ENCODE measurements at regions not wholly inside any gene's neighbourhood (a gene's known extent, or its start where the extent isn't known, plus 50 kb on each side); places are given as distances from the start of the nearest gene placed in this dataset.
A peak's percentile ranks its signal among the peaks of the same experiment; 100 is the strongest.

DNA sequence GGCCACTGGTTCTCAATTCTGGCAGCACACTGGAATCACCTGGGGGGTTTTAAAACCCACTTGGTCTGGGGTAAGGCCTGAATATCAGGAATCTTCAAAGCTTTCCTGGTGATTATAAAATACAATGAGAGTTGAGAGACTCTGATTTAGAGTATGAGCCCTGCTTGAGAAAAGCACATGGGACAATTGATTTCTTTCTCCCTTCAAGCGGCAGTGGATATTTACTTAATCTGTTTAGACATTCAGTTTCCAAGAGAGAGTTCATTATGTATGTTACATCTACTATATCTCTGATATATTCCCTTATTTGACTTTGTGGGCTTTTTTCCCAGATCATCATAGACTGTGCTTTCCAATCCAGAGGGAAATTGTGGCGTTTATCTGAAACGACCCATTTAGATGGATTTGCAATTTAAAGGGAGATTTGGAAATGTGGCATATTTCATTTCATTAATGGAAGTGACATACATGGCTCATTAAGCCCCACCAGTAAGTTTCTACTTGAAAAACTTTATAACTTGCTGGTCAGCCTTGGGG, 171.2 kb upstream of the PFN2 start:
- DNase-seq (ENCODE audit: low read depth): no peak
- H3K36me3 ChIP-seq (ENCODE audit: control insufficient read depth, insufficient read depth, low read length): no peaks in the 10 kb centered on the region
- TF ChIP-seq, protein P1, sequence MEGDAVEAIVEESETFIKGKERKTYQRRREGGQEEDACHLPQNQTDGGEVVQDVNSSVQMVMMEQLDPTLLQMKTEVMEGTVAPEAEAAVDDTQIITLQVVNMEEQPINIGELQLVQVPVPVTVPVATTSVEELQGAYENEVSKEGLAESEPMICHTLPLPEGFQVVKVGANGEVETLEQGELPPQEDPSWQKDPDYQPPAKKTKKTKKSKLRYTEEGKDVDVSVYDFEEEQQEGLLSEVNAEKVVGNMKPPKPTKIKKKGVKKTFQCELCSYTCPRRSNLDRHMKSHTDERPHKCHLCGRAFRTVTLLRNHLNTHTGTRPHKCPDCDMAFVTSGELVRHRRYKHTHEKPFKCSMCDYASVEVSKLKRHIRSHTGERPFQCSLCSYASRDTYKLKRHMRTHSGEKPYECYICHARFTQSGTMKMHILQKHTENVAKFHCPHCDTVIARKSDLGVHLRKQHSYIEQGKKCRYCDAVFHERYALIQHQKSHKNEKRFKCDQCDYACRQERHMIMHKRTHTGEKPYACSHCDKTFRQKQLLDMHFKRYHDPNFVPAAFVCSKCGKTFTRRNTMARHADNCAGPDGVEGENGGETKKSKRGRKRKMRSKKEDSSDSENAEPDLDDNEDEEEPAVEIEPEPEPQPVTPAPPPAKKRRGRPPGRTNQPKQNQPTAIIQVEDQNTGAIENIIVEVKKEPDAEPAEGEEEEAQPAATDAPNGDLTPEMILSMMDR (IDR thresholded peaks at IDR 0.05; ENCODE audit: insufficient read depth, low read depth, low read length): no peak
- H3K4me3 ChIP-seq (ENCODE audit: low read depth, low read length): no peak overlapping the region
- POLR2A ChIA-PET: no interaction called here
- no peaks in the 10 kb centered on the region for H3K27me3 ChIP-seq (ENCODE audit: control insufficient read depth, insufficient read depth, low read length)
- CTCF ChIA-PET: interaction anchor here (1.4 kb wide), 1 partner anchor 174 kb away, joined by 3 read pairs; no protein-coding TSS in a partner anchor

GRCh38 chr3:150140614-150141321, 170.1 kb upstream of the PFN2 start:
- H3K27me3 ChIP-seq (ENCODE audit: control insufficient read depth, insufficient read depth, low read length): no peaks in the 10 kb centered on the region
- CTCF ChIA-PET: interaction anchor here (0.9 to 1.4 kb wide), 3 partner anchors 9 to 173 kb away, joined by 3 to 5 read pairs (median 3); no protein-coding TSS in a partner anchor
- no peak overlapping the region for H3K4me3 ChIP-seq (ENCODE audit: low read depth, low read length)
- TF ChIP-seq, protein P1 (IDR thresholded peaks at IDR 0.05; ENCODE audit: insufficient read depth, low read depth, low read length): no peak
- DNase-seq (ENCODE audit: low read depth): no peak
- no peaks in the 10 kb centered on the region for H3K36me3 ChIP-seq (ENCODE audit: control insufficient read depth, insufficient read depth, low read length)
- POLR2A ChIA-PET: no interaction called here

- Histone ChIP-seq H3K27me3 (ENCODE audit: control insufficient read depth, insufficient read depth, low read length) (no peaks in the 10 kb centered on the region), H3K36me3 (ENCODE audit: control insufficient read depth, insufficient read depth, low read length) (no peaks in the 10 kb centered on the region), H3K4me3 (ENCODE audit: low read depth, low read length) (no peak overlapping the region)
- no peak for DNase-seq (ENCODE audit: low read depth)
- POLR2A ChIA-PET: no interaction called here
- CTCF ChIA-PET: interaction anchor here (1.8 kb wide), 1 partner anchor 9 kb away, joined by 5 read pairs; no protein-coding TSS in a partner anchor
- TF ChIP-seq, protein P1 (IDR thresholded peaks at IDR 0.05; ENCODE audit: insufficient read depth, low read depth, low read length): no peak
Observed at GRCh38 chr3:150138824-150139223, 168.1 kb upstream of the PFN2 start.

DNA sequence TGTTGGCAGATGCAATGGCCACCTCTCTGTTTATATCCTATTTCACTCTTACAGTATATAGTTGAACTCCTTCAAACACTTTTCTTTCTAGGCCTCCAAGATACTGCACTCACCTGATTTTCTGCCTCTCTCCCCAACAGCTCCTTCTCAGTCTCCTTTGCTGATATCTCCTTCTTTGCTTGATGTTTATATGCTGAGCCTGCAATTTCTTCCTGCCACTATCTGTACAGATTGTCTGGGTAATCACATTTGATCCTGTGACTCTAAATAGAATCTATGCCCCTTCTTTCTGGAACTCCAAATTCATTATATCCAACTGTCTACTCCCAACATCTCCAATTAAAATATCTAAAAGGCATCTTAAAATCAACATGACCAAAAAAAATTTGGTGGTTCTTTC, 165.5 kb upstream of the PFN2 start:
- DNase-seq (ENCODE audit: low read depth): no peak
- Histone ChIP-seq H3K4me3 (ENCODE audit: low read depth, low read length) (no peak overlapping the region), H3K27me3 (ENCODE audit: control insufficient read depth, insufficient read depth, low read length) (no peaks in the 10 kb centered on the region), H3K36me3 (ENCODE audit: control insufficient read depth, insufficient read depth, low read length) (no peaks in the 10 kb centered on the region)
- ChIA-PET POLR2A (no interaction called here), CTCF (no interaction called here)
- TF ChIP-seq, protein P1 (IDR thresholded peaks at IDR 0.05; ENCODE audit: insufficient read depth, low read depth, low read length): no peak

- H3K4me3 ChIP-seq (ENCODE audit: low read depth, low read length): no peak overlapping the region
- POLR2A ChIA-PET: no interaction called here
- DNase-seq (ENCODE audit: low read depth): peak; percentile 75
- CTCF ChIA-PET: interaction anchor here (1.4 kb wide), 1 partner anchor 49 kb away, joined by 6 read pairs; no protein-coding TSS in a partner anchor
- TF ChIP-seq, protein P1 (IDR thresholded peaks at IDR 0.05; ENCODE audit: insufficient read depth, low read depth, low read length): no peak
- H3K27me3 ChIP-seq (ENCODE audit: control insufficient read depth, insufficient read depth, low read length): no peaks in the 10 kb centered on the region
- H3K36me3 ChIP-seq (ENCODE audit: control insufficient read depth, insufficient read depth, low read length): no peaks in the 10 kb centered on the region
Observed at GRCh38 chr3:150135287-150135721, 164.6 kb upstream of the PFN2 start.
